ENCODE measurements at regions not wholly inside any gene's neighbourhood (a gene's known extent, or its start where the extent isn't known, plus 50 kb on each side); places are given as distances from the start of the nearest gene placed in this dataset.

- no peak for TF ChIP-seq CTCF (IDR thresholded peaks at IDR 0.05)
- Histone ChIP-seq H3K4me3 (no peak overlapping the region), H3K4me1 (no peaks in the 10 kb centered on the region), H3K27me3 (no peaks in the 10 kb centered on the region), H3K9me3 (no peaks in the 10 kb centered on the region), H3K27ac (no peak overlapping the region), H3K36me3 (no peaks in the 10 kb centered on the region)
- DNase-seq (ENCODE audit: low spot score) = no peak
Observed at GRCh38 chr3:66858656-66859381, 139.3 kb upstream of the KBTBD8 start.

DNA sequence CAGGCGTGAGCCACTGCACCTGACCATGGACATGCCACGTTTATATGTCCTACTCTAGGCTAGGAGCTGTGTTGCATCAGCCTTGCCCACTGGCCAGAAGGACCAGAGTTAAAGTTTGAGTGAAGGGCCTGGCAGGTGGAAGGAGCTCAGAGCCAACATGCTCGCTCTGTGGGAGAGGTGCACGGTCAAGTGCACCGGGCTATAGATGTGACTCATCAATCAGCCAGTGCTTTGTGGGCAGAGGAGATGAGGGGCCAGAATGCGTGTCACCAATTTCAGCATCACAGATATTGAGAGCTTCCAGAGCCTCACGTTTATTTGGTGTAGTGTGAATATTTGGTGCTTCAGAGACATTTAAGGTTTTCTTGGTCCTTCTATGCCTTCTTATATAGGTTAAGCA, 137.3 kb upstream of the KBTBD8 start:
- no peak for TF ChIP-seq CTCF (IDR thresholded peaks at IDR 0.05)
- DNase-seq (ENCODE audit: low spot score) = no peak

DNA sequence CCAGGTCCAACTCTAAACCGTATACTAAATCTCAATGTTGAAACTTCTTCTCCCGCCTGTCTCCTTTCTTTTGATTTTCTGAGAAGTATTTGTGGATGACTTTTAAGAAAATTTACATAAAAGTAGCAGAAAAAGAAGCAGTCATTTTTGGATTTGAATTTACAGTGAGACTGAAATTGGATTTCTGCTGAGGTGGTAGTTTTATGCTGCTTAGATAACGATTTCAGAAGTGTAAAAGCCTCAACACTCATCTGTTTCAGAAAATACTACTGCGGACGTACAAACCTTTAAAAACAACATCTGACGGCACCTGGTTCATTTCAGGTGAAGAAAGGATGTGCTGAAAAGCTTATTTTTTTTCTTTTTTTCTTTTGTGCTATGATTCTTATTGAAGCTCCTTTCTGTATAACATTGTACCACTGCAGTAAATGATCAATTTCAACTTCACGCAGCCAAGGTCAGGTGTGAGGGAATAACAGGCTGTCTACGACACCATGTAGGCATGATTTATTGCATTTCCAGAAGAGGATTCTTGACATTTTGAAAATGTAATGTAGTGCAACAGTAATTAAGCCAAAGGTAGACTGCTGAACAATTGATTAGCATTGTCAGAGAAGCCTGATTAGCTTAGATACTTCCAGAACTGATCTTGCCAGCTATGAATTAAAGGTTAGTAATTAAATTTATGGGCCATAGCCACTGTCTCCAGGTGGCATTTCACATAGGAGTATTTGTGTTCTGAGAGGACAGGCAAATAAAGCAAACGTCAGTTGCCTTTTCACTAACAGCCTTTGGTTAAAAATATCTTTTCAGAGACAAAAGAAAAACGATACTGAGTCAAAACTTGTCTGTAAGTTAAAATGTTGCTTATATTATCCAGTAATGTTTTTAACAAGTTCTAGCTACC, 134.6 kb upstream of the KBTBD8 start:
- Histone ChIP-seq H3K4me1 (no peaks in the 10 kb centered on the region), H3K27me3 (no peaks in the 10 kb centered on the region), H3K27ac (no peak overlapping the region), H3K4me3 (no peak overlapping the region), H3K36me3 (no peaks in the 10 kb centered on the region), H3K9me3 (no peaks in the 10 kb centered on the region)
- DNase-seq (ENCODE audit: low spot score) = no peak
- no peak for TF ChIP-seq CTCF (IDR thresholded peaks at IDR 0.05)

More for the DNA sequence above, 137.3 kb upstream of the KBTBD8 start:
- Histone ChIP-seq H3K4me1 (no peaks in the 10 kb centered on the region), H3K36me3 (no peaks in the 10 kb centered on the region), H3K4me3 (no peak overlapping the region), H3K27ac (no peak overlapping the region), H3K27me3 (no peaks in the 10 kb centered on the region), H3K9me3 (no peaks in the 10 kb centered on the region)

DNA sequence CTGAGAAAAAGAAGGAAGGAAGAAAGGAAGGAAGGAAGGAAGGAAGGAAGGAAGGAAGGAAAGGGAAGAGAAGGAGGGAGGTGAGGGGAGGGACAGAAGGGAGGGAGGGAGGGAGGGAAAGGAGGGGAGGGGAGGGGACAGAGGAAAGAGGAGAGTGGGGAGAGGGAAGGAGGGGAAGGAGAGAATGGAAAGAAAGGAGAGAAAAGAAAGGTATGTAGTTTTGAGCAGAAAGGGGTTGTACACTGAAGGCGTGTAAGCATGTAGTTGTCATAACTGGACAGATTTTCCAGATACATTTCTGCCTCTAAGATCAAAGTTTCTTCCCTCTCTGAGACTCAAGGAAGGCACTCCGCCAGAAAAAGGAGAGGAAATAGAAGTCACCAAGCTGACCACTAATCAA, 113.4 kb upstream of the KBTBD8 start:
- TF ChIP-seq CTCF (IDR thresholded peaks at IDR 0.05) = no peak
- Histone ChIP-seq H3K9me3 (no peaks in the 10 kb centered on the region), H3K36me3 (no peaks in the 10 kb centered on the region), H3K4me3 (no peak overlapping the region), H3K27me3 (no peaks in the 10 kb centered on the region), H3K4me1 (no peaks in the 10 kb centered on the region), H3K27ac (no peak overlapping the region)
- DNase-seq (ENCODE audit: low spot score) = no peak

DNA sequence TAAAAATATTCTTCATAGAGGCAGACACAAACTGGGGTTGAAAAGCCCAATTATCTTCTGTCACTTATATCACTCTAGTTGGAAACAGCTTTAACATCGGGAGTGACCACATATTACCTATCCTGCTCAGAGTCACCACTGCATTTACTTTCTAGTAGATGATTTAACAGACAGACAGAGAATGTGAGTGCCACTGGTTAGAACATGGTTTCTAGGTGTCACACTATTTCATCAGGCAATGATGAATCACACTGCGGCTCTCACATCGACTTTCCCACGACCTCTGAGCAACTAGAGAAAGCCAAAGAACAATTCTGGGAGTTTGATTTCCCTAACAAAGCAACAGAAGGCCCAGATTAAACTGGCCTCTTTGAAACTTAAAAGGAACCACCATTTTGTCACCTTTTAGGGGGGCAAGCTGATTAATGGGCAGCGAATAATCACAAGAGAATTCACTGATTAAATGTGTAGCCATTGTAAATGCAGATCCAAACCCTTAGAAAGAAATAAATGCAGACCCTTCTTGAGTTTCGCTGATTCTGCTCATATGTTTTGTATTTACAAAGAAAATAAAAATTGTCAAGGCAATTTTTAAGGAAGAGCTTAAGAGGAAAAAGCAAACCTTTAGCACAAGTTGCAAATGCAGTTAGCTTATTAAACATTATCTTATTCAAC, 112.6 kb upstream of the KBTBD8 start:
- Histone ChIP-seq H3K9me3 (no peaks in the 10 kb centered on the region), H3K27me3 (no peaks in the 10 kb centered on the region), H3K27ac (no peak overlapping the region), H3K4me3 (no peak overlapping the region), H3K36me3 (no peaks in the 10 kb centered on the region), H3K4me1 (no peaks in the 10 kb centered on the region)
- TF ChIP-seq CTCF (IDR thresholded peaks at IDR 0.05) = no peak
- no peak for DNase-seq (ENCODE audit: low spot score)
